PC-9 (cell line): ENCODE measurements at regions not wholly inside any gene's neighbourhood (a gene's known extent, or its start where the extent isn't known, plus 50 kb on each side); places are given as distances from the start of the nearest gene placed in this dataset.

Source experiments
- EZH2 ChIP-seq: fragments of 200-600 bp; sonication (generic); IDR thresholded peaks from 2 replicates; pipeline ENCODE4 v1.8.0; 2017; ENCODE audit warnings: antibody characterized with exemption, low read depth
- TF ChIP-seq, protein P1 (sequence below): fragments of 200-600 bp; sonication (generic); conservative IDR thresholded peaks from 2 replicates; pipeline ENCODE4 v1.6.1; 2017; ENCODE audit warnings: mixed run types, antibody characterized with exemption, mild to moderate bottlenecking, moderate library complexity

DNA sequence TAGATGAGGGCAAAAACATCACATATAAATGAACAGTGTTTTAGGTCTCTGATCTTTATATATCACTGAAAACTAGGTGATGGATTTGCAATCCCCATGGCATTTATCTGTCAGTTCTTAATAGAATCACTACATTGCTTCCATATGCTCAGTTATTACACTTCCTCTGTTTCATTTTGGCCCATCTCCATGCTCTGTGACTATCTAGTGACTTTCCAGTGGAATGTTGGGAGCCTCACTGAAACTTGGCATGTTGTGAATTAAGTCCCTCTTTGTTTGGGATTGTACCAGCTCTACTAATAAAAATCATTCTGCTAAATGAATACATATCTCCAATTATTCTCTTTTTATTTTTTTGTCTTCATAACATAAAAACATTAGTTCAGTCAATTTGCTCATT lies 226.1 kb upstream of the CEP162 start:
- no peak for TF ChIP-seq EZH2
- TF ChIP-seq, protein P1, sequence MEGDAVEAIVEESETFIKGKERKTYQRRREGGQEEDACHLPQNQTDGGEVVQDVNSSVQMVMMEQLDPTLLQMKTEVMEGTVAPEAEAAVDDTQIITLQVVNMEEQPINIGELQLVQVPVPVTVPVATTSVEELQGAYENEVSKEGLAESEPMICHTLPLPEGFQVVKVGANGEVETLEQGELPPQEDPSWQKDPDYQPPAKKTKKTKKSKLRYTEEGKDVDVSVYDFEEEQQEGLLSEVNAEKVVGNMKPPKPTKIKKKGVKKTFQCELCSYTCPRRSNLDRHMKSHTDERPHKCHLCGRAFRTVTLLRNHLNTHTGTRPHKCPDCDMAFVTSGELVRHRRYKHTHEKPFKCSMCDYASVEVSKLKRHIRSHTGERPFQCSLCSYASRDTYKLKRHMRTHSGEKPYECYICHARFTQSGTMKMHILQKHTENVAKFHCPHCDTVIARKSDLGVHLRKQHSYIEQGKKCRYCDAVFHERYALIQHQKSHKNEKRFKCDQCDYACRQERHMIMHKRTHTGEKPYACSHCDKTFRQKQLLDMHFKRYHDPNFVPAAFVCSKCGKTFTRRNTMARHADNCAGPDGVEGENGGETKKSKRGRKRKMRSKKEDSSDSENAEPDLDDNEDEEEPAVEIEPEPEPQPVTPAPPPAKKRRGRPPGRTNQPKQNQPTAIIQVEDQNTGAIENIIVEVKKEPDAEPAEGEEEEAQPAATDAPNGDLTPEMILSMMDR: no peak
